Suprapubic skin (tissue), 3 donors: ENCODE measurements at regions not wholly inside any gene's neighbourhood (a gene's known extent, or its start where the extent isn't known, plus 50 kb on each side); places are given as distances from the start of the nearest gene placed in this dataset.

Experiments
- CTCF ChIP-seq, 2 donors: fragments of 200-600 bp in 1 of 2; fragments of 450-650 bp in 1 of 2; sonication (generic) in 1 of 2; IDR thresholded peaks; one replicate each; pipeline ENCODE4 v1.5.1; 2016 to 2019; ENCODE audit warnings: antibody characterized with exemption in 2 of 2, mild to moderate bottlenecking in 1 of 2, moderate library complexity in 1 of 2
- EP300 ChIP-seq: sonication (generic); formaldehyde crosslinking; IDR thresholded peaks from one replicate; pipeline ENCODE4 v1.6.1; 2017; ENCODE audit warnings: antibody characterized with exemption
- POLR2A ChIP-seq, 2 donors: fragments of 450-650 bp; IDR thresholded peaks; one replicate each; pipeline ENCODE4 v1.6.1; 2017; ENCODE audit warnings: antibody characterized with exemption in 2 of 2, mild to moderate bottlenecking in 2 of 2, moderate library complexity in 2 of 2

DNA sequence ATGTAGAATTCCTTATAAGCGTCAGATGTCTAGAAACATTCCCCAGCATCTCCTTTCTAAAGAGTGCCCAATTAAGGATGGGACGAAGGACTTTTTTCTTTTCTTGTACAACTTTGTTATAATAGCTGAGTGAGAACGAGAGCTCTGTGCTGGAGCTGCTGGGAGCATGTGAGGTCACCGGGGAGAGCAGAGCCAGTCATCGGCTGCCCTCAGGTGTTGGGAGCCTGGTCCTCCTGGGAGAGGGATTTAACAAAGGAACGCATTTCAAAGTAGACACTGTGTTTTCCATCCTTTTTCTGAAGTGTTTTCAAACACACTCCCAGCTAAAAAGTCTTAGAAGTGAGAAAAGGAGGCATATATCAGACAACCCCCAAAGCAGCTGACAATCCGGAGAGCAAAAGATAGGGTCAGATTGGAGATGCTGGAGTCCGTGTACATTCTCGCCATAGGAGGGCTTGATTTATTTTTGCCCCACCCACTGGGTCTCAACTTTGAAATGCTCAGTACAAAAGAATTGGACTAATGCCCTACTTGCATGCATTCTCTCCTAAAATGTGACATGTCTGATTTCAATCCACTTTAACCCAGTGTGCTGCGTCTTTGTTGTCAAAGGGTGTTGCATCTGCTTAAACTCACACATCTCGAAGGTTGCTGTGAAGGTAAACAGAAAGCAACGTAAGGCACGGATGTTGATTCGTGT, 50.8 kb upstream of the PIWIL1 start:
- TF ChIP-seq CTCF (IDR thresholded peaks at IDR 0.05) (no peak), POLR2A (IDR thresholded peaks at IDR 0.05) (no peak), EP300 (no peak)
